Lower leg skin (tissue), 3 donors: ENCODE measurements at regions not wholly inside any gene's neighbourhood (a gene's known extent, or its start where the extent isn't known, plus 50 kb on each side); places are given as distances from the start of the nearest gene placed in this dataset.

Source experiments
- CTCF ChIP-seq, 3 donors: fragments of 450-650 bp; IDR thresholded peaks; one replicate each; pipeline ENCODE4 v1.5.1; 2016; ENCODE audit warnings: antibody characterized with exemption in 3 of 3, mild to moderate bottlenecking in 3 of 3, moderate library complexity in 2 of 3
- POLR2A ChIP-seq, 2 donors: fragments of 450-650 bp; IDR thresholded peaks; one replicate each; pipeline ENCODE4 v1.6.1; 2016 to 2017; ENCODE audit warnings: antibody characterized with exemption in 2 of 2, mild to moderate bottlenecking in 1 of 2, moderate library complexity in 1 of 2

GRCh38 chr3:72579191-72579580, 269.1 kb downstream of the SHQ1 start:
- TF ChIP-seq CTCF (IDR thresholded peaks at IDR 0.05) = no peak
- no peak for TF ChIP-seq POLR2A (IDR thresholded peaks at IDR 0.05)
